ENCODE measurements at regions not wholly inside any gene's neighbourhood (a gene's known extent, or its start where the extent isn't known, plus 50 kb on each side); places are given as distances from the start of the nearest gene placed in this dataset.

GRCh38 chr2:217468042-217468830 is 534.6 kb downstream of the TNS1 start:
- no peak for ATAC-seq

GRCh38 chr2:217467331-217467730 is 535.5 kb downstream of the TNS1 start:
- ATAC-seq: no peak

- no peak for ATAC-seq
Observed at GRCh38 chr2:217466805-217467204, 536.0 kb downstream of the TNS1 start.

GRCh38 chr2:217466104-217466503 is 536.7 kb downstream of the TNS1 start:
- no peak for ATAC-seq

- ATAC-seq: no peak
Observed at GRCh38 chr2:217465100-217465499, 537.7 kb downstream of the TNS1 start.

GRCh38 chr2:217463402-217464075 is 539.3 kb downstream of the TNS1 start:
- ATAC-seq: no peak

- ATAC-seq: no peak
Observed at GRCh38 chr2:217462121-217462520, 540.7 kb downstream of the TNS1 start.

- no peak for ATAC-seq
Observed at GRCh38 chr2:217461674-217462073, 541.1 kb downstream of the TNS1 start.

GRCh38 chr2:217459680-217460405 is 543.0 kb downstream of the TNS1 start:
- no peak for ATAC-seq

GRCh38 chr2:217459016-217459415 is 543.8 kb downstream of the TNS1 start:
- no peak for ATAC-seq

- no peak for ATAC-seq
Observed at GRCh38 chr2:217456016-217456415, 546.8 kb downstream of the TNS1 start.

GRCh38 chr2:217452928-217453327 is 549.9 kb downstream of the TNS1 start:
- no peak for ATAC-seq

GRCh38 chr2:217451666-217452065 is 551.1 kb downstream of the TNS1 start:
- ATAC-seq: no peak

GRCh38 chr2:217449444-217449843 is 553.4 kb downstream of the TNS1 start:
- no peak for ATAC-seq

- ATAC-seq: no peak
Observed at GRCh38 chr2:217448860-217449259, 553.9 kb downstream of the TNS1 start.

GRCh38 chr2:217445723-217446122 is 557.1 kb downstream of the TNS1 start:
- ATAC-seq: no peak

GRCh38 chr2:217444932-217445331 is 557.9 kb downstream of the TNS1 start:
- ATAC-seq: no peak

GRCh38 chr2:217444509-217444908 is 558.3 kb downstream of the TNS1 start:
- no peak for ATAC-seq

- no peak for ATAC-seq
Observed at GRCh38 chr2:217443601-217444000, 559.2 kb downstream of the TNS1 start.

- no peak for ATAC-seq
Observed at GRCh38 chr2:217440000-217440399, 562.8 kb downstream of the TNS1 start.

- ATAC-seq: no peak
Observed at GRCh38 chr2:217438821-217439220, 564.0 kb downstream of the TNS1 start.

GRCh38 chr2:217438136-217438535 is 564.7 kb downstream of the TNS1 start:
- no peak for ATAC-seq

- no peak for ATAC-seq
Observed at GRCh38 chr2:217437290-217437870, 565.4 kb downstream of the TNS1 start.
